Mesothelial cell of epicardium (in vitro differentiated cells): ENCODE measurements at regions not wholly inside any gene's neighbourhood (a gene's known extent, or its start where the extent isn't known, plus 50 kb on each side); places are given as distances from the start of the nearest gene placed in this dataset.

Source experiments
- DNase-seq, 2 experiments: peaks; one replicate each; pipeline ENCODE4 v3.0.0; 2021; ENCODE audit warnings: low spot score in 2 of 2; ENCODE audit not compliant: unreplicated experiment in 2 of 2
- H3K27ac Mint-ChIP-seq: 2 replicates; pipeline ENCODE4 v1.8.0; 2021; ENCODE audit warnings: mixed read lengths
- H3K27me3 Mint-ChIP-seq: 2 replicates; pipeline ENCODE4 v1.8.0; 2021; ENCODE audit warnings: low read depth, mixed read lengths
- H3K36me3 Mint-ChIP-seq: 2 replicates; pipeline ENCODE4 v1.8.0; 2021; ENCODE audit warnings: mixed read lengths
- H3K4me1 Mint-ChIP-seq: 2 replicates; pipeline ENCODE4 v1.8.0; 2021; ENCODE audit warnings: mixed read lengths
- H3K4me3 Mint-ChIP-seq: 2 replicates; pipeline ENCODE4 v1.8.0; 2021; ENCODE audit warnings: mild to moderate bottlenecking, moderate library complexity, mixed read lengths
- H3K9me3 Mint-ChIP-seq: 2 replicates; pipeline ENCODE4 v1.8.0; 2021; ENCODE audit warnings: mixed read lengths
- TF ChIP-seq, protein P1 (sequence below): fragments of 200-600 bp; sonication (generic); IDR thresholded peaks from one replicate; pipeline ENCODE4 v1.5.0; 2021; ENCODE audit warnings: antibody characterized with exemption; ENCODE audit not compliant: unreplicated experiment

DNA sequence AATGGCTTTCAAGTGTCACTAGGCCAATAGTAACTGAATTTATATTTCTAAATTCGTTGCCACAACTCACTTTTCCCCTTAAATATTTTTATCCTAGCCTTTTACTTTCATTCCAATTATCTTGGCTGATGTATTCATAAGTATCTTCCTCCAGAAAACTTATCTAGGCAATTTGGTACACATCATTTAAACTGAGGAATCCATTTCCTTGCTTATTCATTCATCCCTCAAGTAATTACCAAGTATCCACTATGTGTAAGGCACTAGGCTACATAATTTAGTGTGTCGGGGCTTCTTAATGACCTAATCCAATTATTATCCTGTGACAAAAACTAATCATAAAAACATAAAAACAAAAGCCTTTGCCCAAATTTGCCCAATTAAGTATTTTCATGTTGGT lies 258.3 kb upstream of the TCF21 start:
- no peaks in the 10 kb centered on the region for H3K27me3 Mint-ChIP-seq
- no peak overlapping the region for H3K4me3 Mint-ChIP-seq
- no peak for DNase-seq
- H3K36me3 Mint-ChIP-seq, result no peaks in the 10 kb centered on the region
- TF ChIP-seq, protein P1, sequence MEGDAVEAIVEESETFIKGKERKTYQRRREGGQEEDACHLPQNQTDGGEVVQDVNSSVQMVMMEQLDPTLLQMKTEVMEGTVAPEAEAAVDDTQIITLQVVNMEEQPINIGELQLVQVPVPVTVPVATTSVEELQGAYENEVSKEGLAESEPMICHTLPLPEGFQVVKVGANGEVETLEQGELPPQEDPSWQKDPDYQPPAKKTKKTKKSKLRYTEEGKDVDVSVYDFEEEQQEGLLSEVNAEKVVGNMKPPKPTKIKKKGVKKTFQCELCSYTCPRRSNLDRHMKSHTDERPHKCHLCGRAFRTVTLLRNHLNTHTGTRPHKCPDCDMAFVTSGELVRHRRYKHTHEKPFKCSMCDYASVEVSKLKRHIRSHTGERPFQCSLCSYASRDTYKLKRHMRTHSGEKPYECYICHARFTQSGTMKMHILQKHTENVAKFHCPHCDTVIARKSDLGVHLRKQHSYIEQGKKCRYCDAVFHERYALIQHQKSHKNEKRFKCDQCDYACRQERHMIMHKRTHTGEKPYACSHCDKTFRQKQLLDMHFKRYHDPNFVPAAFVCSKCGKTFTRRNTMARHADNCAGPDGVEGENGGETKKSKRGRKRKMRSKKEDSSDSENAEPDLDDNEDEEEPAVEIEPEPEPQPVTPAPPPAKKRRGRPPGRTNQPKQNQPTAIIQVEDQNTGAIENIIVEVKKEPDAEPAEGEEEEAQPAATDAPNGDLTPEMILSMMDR, result no peak
- H3K27ac Mint-ChIP-seq, result no peak overlapping the region
- H3K4me1 Mint-ChIP-seq, result peaks cover 6% of the 10 kb centered on the region
- peaks cover 14% of the 10 kb centered on the region for H3K9me3 Mint-ChIP-seq

DNA sequence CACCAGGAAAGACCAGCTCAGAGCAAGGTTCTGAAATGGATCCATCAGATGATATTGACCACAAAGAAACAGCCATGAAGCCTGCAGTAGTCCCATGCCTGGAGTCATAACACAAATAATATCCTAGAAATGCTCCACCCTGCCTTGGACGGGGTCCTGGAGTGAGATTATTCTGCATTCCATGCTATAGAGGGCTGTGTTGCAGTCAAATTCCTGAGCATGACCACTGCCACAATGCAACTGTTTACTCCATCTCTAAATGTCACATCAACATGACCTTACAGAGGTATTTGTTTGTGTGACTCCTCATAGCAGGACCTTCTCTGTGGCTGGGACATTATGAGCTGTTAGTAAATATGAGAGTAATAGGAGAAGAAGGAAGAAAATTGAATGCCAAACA lies 257.5 kb upstream of the TCF21 start:
- TF ChIP-seq, protein P1, result no peak
- Mint-ChIP-seq H3K36me3 (no peaks in the 10 kb centered on the region), H3K27me3 (no peaks in the 10 kb centered on the region), H3K27ac (no peak overlapping the region), H3K4me1 (peaks cover 6% of the 10 kb centered on the region), H3K9me3 (peaks cover 15% of the 10 kb centered on the region), H3K4me3 (no peak overlapping the region)
- DNase-seq, result no peak

DNA sequence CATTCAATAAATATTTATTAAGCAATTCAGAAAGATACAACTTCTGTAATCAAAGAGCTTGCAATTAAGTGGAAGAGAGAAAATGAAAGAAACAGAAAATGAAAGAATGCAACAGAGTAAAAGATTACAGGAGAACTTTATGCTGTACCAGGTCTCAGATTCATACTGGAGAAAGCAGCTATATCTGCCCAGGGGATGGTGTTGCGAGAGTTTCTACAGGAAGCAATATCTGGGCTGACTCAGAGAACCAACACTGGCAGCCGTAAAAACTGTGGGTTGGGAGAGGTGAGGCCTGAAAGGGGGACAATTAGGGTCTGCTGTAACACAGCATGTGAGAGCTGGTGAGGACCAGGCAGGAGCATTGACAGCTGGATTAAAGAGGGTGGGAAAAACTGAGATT lies 256.7 kb upstream of the TCF21 start:
- peaks cover 7% of the 10 kb centered on the region for H3K4me1 Mint-ChIP-seq
- H3K4me3 Mint-ChIP-seq, result no peak overlapping the region
- DNase-seq, result no peak
- peaks cover 15% of the 10 kb centered on the region for H3K9me3 Mint-ChIP-seq
- H3K27ac Mint-ChIP-seq, result no peak overlapping the region
- no peaks in the 10 kb centered on the region for H3K36me3 Mint-ChIP-seq
- TF ChIP-seq, protein P1, result no peak
- no peaks in the 10 kb centered on the region for H3K27me3 Mint-ChIP-seq

DNA sequence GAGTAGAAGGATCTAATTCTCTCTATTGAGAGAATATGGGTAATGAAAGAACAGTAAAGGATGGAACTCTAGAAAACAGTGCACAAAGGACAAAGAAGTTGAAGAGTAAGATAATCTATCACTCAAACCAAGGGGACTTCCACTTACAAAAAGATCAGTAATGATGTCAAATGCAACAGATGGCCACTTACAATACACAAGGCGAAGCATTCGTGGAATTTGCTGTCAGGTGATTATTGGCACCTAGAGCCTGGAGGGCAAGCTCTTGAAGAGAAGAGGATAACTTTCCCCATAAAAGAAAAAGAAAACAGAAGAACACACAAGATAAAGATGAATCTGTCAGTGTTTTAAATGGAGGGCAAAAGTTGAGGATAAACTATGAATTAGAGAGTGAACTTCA lies 256.0 kb upstream of the TCF21 start:
- Mint-ChIP-seq H3K4me1 (peaks cover 9% of the 10 kb centered on the region), H3K9me3 (peaks cover 15% of the 10 kb centered on the region), H3K36me3 (no peaks in the 10 kb centered on the region), H3K27ac (no peak overlapping the region), H3K4me3 (no peak overlapping the region), H3K27me3 (no peaks in the 10 kb centered on the region)
- DNase-seq, result no peak
- TF ChIP-seq, protein P1, result no peak

DNA sequence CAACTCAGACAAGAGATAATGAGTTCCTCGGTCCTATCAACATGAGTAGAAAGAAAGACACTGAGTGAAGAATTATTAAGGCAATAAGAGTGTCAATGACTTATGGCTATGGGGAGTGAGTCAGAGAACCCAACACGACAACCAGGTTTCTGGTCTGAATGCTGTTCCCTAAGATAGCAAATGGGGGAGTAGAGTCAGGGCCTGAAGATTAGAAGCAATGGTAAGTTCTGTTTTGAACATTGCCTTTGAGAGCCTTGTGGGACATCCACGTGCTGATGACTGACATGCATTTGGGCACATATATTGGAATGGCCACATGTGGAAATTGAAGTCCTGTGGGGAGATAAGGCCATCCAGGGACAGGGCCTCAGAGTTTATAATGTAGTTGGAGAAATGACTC lies 254.4 kb upstream of the TCF21 start:
- H3K27me3 Mint-ChIP-seq, result no peaks in the 10 kb centered on the region

DNA sequence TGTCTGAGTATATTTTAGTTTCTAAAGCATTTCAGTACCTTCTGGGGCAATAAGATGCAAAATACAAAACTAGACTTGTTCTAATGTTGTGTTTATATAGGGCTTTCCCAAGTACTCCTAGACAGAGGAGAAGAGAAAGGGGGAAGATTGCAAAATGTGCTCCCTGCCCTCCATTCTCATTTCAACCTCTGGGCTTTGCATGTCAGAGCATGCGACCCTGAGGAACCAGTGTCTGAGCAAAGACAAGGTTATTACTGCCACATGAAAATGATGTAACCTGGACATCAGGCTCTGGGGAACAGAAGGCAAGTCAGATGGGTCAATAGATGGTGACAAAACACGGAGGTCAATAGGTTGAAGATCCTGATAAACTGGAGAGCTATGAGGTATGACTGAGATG lies 253.5 kb upstream of the TCF21 start:
- no peak for DNase-seq
- H3K4me3 Mint-ChIP-seq, result no peak overlapping the region
- peaks cover 20% of the 10 kb centered on the region for H3K9me3 Mint-ChIP-seq
- H3K27me3 Mint-ChIP-seq, result no peaks in the 10 kb centered on the region
- H3K4me1 Mint-ChIP-seq, result peaks cover 9% of the 10 kb centered on the region
- TF ChIP-seq, protein P1, result no peak
- H3K27ac Mint-ChIP-seq, result no peak overlapping the region
- H3K36me3 Mint-ChIP-seq, result no peaks in the 10 kb centered on the region

More for the DNA sequence above, 254.4 kb upstream of the TCF21 start:
- TF ChIP-seq, protein P1, result no peak
- Mint-ChIP-seq H3K27ac (no peak overlapping the region), H3K9me3 (peaks cover 20% of the 10 kb centered on the region), H3K36me3 (no peaks in the 10 kb centered on the region), H3K4me1 (peaks cover 10% of the 10 kb centered on the region), H3K4me3 (no peak overlapping the region)
- no peak for DNase-seq
